ENCODE measurements at regions not wholly inside any gene's neighbourhood (a gene's known extent, or its start where the extent isn't known, plus 50 kb on each side); places are given as distances from the start of the nearest gene placed in this dataset.

- TF ChIP-seq EZH2 (IDR thresholded peaks at IDR 0.05; ENCODE audit: insufficient read depth, poor library complexity, severe bottlenecking) (no peak), EZH2phosphoT487 (IDR thresholded peaks at IDR 0.05; ENCODE audit: insufficient read depth, low read depth) (no peak)
Observed at GRCh38 chr2:84249140-84249539, 209.9 kb downstream of the SUCLG1 start.

All from GM23248 (cell line).